Panc1 (cell line): ENCODE measurements at regions not wholly inside any gene's neighbourhood (a gene's known extent, or its start where the extent isn't known, plus 50 kb on each side); places are given as distances from the start of the nearest gene placed in this dataset.

Experiments used
- ATAC-seq: fragments of 200-7000 bp; cut with Tn5 transposase; 2 replicates; pipeline ENCODE4 v1.9.1; 2020; ENCODE audit warnings: mild to moderate bottlenecking, moderate library complexity
- BruUV-seq: library from RNA; stranded (reverse); fragments of 400-500 nt; replicated peaks from 2 replicates; lab custom pipeline; 2021; lab: Mats Ljungman, UMichigan
- CTCF ChIA-PET: fragments of 300-600 bp; sonication (Branson Sonifier 250); formaldehyde crosslinking; loops from one replicate; lab custom pipeline; 2022; ENCODE audit warnings: antibody characterized with exemption; lab: Charles Lee
- POLR2A ChIA-PET: fragments of 300-600 bp; sonication (Branson Sonifier 250); formaldehyde crosslinking; loops from one replicate; lab custom pipeline; 2022; ENCODE audit warnings: antibody characterized with exemption; lab: Charles Lee
- DNase-seq: peaks from one replicate; pipeline ENCODE4 v3.0.0-alpha.2; 2010; ENCODE audit warnings: low read depth, low spot score
- H3K27ac ChIP-seq: 2 replicates; pipeline ENCODE4 v1.5.1; 2011; ENCODE audit warnings: mild to moderate bottlenecking, low read length, inconsistent platforms
- H3K27me3 ChIP-seq: fragments of 200-500 bp; sonication (Bioruptor generic); 2 replicates; pipeline ENCODE4 v1.6.0; 2014; ENCODE audit warnings: low read length, inconsistent platforms; ENCODE audit not compliant: control insufficient read depth, insufficient read depth
- H3K36me3 ChIP-seq: fragments of 200-500 bp; sonication (Bioruptor generic); 2 replicates; pipeline ENCODE4 v1.5.1; 2014; ENCODE audit warnings: inconsistent platforms, mild to moderate bottlenecking, low read length, moderate library complexity; ENCODE audit not compliant: control insufficient read depth, insufficient read depth
- H3K4me1 ChIP-seq: 2 replicates; pipeline ENCODE4 v1.5.1; 2011; ENCODE audit warnings: inconsistent platforms, mild to moderate bottlenecking, low read length, moderate library complexity; ENCODE audit not compliant: control insufficient read depth, insufficient read depth
- H3K4me3 ChIP-seq, 2 experiments: 2 replicates each; pipeline ENCODE4 v1.5.1; 2011 to 2012; ENCODE audit warnings: low read depth in 2 of 2, low read length in 2 of 2, mild to moderate bottlenecking in 2 of 2, inconsistent platforms in 1 of 2, moderate library complexity in 1 of 2
- H3K9me3 ChIP-seq: fragments of 200-500 bp; sonication (Bioruptor generic); 2 replicates; pipeline ENCODE4 v1.5.1; 2014; ENCODE audit warnings: low read depth, mild to moderate bottlenecking, inconsistent platforms, low read length, moderate library complexity; ENCODE audit not compliant: control insufficient read depth, insufficient read depth
- POLR2AphosphoS5 ChIP-seq: IDR thresholded peaks from 2 replicates; pipeline ENCODE4 v1.6.1; 2012; ENCODE audit warnings: mild to moderate bottlenecking, low read depth, low read length, moderate library complexity
- SIN3A ChIP-seq: IDR thresholded peaks from 2 replicates; pipeline ENCODE4 v1.6.1; 2012; ENCODE audit warnings: low read depth, mild to moderate bottlenecking, low read length, moderate library complexity, borderline replicate concordance; ENCODE audit not compliant: insufficient read depth
- TCF7L2 ChIP-seq: IDR thresholded peaks from 2 replicates; pipeline ENCODE4 v1.6.1; 2011; ENCODE audit warnings: mild to moderate bottlenecking, low read depth, low read length, inconsistent platforms
- in situ Hi-C: cut with HindIII; loops from 2 replicates; pipeline ENCODE4 v1.10.0; 2016; ENCODE audit warnings: low sequenced_read_pairs, low pct_unique_long_range_greater_than_20kb
- intact Hi-C: fragments of 100-400 bp; cut with micrococcal nuclease; formaldehyde crosslinking; loops from one replicate; pipeline ENCODE4 v1.10.0; 2022; ENCODE audit not compliant: unreplicated experiment
- TF ChIP-seq, protein P1 (sequence below): fragments of 450-650 bp; IDR thresholded peaks from 2 replicates; pipeline ENCODE4 v1.5.1; 2017; ENCODE audit warnings: mild to moderate bottlenecking

DNA sequence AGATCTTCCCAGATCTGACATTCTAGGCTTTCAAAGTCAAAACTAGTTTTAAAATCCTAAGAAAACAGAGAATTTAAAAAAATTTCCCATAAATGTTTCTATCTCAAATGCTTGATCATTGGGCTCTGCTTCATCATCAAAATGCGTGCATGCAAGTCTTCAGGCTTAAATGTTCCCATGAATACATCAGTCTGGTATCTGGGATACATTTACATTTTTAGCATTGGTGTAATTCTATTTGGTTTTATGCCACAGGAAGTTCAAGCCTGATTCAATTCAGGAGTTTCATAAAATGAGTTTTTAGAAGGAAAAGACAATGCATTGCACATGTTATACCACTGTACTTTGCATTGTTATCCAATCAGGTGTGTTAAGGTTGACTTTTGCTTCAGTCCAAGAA is 336.4 kb downstream of the PCNX1 start:
- ChIA-PET POLR2A (no interaction called here), CTCF (no interaction called here)
- ATAC-seq (no peak), DNase-seq (no peak)
- no peaks in the 10 kb centered on the region for H3K36me3 ChIP-seq
- no peak overlapping the region for H3K4me3 ChIP-seq
- no peaks in the 10 kb centered on the region for H3K9me3 ChIP-seq
- no peak overlapping the region for H3K27ac ChIP-seq
- in situ Hi-C loops (no loop called here), intact Hi-C loops (no loop called here)
- H3K27me3 ChIP-seq: no peaks in the 10 kb centered on the region
- TF ChIP-seq SIN3A (no peak), POLR2AphosphoS5 (no peak)
- TF ChIP-seq, protein P1, sequence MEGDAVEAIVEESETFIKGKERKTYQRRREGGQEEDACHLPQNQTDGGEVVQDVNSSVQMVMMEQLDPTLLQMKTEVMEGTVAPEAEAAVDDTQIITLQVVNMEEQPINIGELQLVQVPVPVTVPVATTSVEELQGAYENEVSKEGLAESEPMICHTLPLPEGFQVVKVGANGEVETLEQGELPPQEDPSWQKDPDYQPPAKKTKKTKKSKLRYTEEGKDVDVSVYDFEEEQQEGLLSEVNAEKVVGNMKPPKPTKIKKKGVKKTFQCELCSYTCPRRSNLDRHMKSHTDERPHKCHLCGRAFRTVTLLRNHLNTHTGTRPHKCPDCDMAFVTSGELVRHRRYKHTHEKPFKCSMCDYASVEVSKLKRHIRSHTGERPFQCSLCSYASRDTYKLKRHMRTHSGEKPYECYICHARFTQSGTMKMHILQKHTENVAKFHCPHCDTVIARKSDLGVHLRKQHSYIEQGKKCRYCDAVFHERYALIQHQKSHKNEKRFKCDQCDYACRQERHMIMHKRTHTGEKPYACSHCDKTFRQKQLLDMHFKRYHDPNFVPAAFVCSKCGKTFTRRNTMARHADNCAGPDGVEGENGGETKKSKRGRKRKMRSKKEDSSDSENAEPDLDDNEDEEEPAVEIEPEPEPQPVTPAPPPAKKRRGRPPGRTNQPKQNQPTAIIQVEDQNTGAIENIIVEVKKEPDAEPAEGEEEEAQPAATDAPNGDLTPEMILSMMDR: no peak
- H3K4me1 ChIP-seq: no peaks in the 10 kb centered on the region
- BruUV-seq: no TSS peak

DNA sequence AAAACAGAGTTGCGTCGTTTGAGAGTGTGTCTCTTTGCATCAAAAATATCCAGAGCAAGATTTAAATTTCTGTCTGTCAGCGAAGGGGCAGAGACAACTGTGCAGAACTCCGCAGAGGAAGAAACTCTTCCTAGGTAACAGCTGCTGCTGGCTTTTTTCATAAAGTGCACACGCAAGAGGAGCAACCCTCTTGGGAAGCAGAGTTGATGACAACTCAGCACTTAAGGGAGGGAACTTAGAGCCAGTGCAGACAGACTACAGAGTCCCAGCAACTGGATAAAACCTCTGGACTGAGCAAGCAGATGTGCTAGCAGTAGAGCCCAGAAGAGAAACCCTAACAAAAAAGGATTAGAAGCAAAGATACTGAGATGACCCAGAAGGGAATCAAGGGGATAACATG is 337.1 kb downstream of the PCNX1 start:
- ChIA-PET CTCF (no interaction called here), POLR2A (no interaction called here)
- H3K27me3 ChIP-seq: no peaks in the 10 kb centered on the region
- in situ Hi-C loops: no loop called here
- H3K4me1 ChIP-seq: no peaks in the 10 kb centered on the region
- DNase-seq: no peak
- no TSS peak for BruUV-seq
- no peaks in the 10 kb centered on the region for H3K9me3 ChIP-seq
- intact Hi-C loops: no loop called here
- H3K4me3 ChIP-seq: no peak overlapping the region
- no peaks in the 10 kb centered on the region for H3K36me3 ChIP-seq
- no peak for ATAC-seq
- no peak for TF ChIP-seq SIN3A
- no peak for TF ChIP-seq TCF7L2
- TF ChIP-seq, protein P1: no peak
- no peak for TF ChIP-seq POLR2AphosphoS5
- H3K27ac ChIP-seq: no peak overlapping the region

DNA sequence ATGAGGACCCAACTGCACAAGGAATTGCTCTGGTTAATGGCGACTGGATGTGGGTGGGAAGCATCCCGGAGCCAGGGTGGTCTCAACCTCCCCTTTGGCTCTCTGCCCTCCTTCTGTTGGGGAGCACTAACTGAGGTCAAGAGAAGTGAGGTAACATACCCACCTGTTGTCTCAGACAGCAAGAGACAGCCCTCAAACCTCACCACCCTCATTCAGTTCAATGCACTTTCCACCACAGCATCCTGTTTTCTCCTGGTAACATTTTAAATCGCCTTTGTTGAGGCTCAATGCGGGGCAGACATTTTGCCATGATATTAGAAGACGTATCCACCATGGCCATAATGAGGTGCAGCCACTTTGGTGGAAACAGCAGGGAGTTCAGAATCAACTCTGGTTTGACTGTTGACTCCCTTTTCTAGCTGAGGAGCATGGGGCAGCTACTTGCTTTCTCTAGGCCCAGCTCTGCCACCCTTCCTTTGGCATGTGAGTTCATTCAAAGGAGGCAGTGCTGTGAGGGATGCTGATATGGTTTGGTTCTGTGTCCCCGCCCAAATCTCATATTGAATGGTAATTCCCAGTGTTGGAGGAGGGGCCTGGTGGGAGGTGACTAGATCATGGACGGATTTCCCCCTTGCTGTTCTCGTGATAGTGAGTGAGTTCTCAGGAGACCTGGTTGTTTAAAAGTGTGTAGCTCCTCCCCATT is 338.6 kb downstream of the PCNX1 start:
- BruUV-seq: no TSS peak
- H3K4me1 ChIP-seq: no peaks in the 10 kb centered on the region

More for the DNA sequence above, 338.6 kb downstream of the PCNX1 start:
- ChIA-PET CTCF (no interaction called here), POLR2A (no interaction called here)
- Histone ChIP-seq H3K9me3 (no peaks in the 10 kb centered on the region), H3K36me3 (no peaks in the 10 kb centered on the region), H3K27ac (no peak overlapping the region), H3K4me3 (no peak overlapping the region), H3K27me3 (no peaks in the 10 kb centered on the region)
- no peak for DNase-seq
- in situ Hi-C loops (no loop called here), intact Hi-C loops (no loop called here)
- TF ChIP-seq POLR2AphosphoS5: no peak
- TF ChIP-seq, protein P1: no peak
- no peak for TF ChIP-seq TCF7L2
- ATAC-seq: no peak
